DMS153 treated with DMSO at 0.1 percent for 48 hours (cell line): ENCODE measurements at regions not wholly inside any gene's neighbourhood (a gene's known extent, or its start where the extent isn't known, plus 50 kb on each side); places are given as distances from the start of the nearest gene placed in this dataset.

Source experiments
- DNase-seq: peaks from one replicate; lab custom pipeline; 2025; ENCODE audit not compliant: unreplicated experiment; lab: John Stamatoyannopoulos, UW

DNA sequence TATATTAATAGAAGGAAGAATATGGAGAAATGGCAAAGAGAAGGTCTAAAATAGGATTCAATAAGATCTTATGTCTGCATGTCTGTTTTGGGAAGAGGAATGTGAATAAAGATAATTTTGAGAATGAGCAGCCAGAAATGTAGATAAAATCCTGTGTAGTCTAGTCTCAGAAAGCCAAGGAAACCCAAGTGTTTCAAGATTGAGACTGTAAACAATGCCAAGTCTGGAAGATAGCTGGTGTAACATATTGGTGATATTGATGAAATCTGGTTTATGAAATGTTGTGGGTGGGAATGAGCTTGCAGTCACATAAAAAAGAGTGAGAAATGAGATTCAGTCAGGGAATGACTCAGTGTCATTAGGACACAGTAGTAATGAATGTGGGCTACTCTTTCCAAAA is 1180.3 kb upstream of the PCDH20 start:
- no peak for DNase-seq

DNA sequence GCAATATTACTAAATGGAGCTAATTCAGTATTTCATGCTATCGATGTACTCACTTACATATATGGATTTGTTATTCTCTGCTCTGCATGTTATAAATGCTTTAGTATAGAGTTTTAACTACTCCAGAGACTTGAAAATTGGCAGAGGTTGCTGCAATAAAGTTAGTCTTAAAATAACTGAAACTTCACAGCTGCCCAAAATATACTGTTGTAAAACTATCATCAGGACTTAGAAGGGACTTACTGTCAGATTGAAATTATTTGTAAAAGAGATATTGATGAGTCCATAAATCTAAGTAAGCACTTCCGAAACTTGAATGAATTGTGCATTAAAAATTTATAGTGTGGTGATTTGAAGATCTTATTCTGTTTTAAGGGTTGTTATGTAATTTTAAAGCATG is 1178.2 kb upstream of the PCDH20 start:
- no peak for DNase-seq

DNA sequence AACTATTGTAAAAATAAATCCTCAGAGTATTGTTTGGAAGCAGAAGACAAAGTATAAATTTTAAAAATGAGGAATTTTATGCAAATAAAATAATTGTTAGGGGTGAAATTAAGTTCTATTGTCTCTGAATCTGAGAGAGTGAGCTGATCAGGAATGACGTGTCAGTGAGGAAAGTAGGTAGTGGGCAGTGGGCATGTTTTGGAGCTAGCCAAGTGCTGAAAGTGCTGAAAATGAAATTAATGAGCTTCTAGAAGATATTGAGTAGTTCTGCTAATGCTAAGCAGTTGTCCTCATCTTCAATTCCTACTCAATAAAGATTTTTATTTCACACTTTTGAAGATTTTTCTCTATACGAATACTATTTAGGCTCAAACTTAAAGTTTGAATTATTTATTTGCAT is 1167.8 kb upstream of the PCDH20 start:
- no peak for DNase-seq

DNA sequence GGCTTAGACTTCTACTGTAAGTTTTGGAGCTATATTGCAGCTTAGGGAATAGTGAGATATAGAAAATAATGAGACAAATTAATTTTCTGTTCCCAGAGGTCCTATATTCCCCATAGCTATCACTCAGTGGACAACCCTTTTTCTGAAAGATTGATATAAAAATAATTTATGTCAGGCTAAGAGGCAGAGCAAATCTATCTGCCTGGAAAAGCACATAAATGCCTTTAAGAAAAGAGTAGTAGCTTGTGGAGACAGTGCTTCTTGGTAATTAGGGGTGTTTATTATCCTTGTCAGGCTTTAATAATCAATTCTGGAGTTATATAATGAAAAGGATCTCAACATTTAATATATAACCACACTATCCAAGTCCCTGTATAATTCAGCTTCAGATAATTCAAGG is 1162.8 kb upstream of the PCDH20 start:
- no peak for DNase-seq

DNA sequence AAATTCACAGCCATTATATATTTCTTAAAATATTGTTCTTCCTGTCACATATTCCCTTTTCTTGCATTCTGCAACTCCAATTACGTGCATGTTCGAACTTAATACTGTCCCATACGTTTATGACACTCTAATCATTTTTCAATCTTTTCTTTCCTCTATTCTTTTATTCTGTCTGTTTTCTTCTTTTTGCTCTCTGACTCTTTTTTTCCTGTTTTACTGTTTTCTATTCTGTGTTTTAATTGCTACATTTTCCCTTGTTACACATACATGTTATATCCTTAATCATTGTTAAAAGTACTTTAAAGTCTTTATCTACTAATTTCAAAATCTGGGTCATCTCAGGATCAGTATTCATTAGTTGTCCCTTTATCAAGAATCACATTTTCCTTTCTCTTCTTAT is 1149.1 kb upstream of the PCDH20 start:
- no peak for DNase-seq

DNA sequence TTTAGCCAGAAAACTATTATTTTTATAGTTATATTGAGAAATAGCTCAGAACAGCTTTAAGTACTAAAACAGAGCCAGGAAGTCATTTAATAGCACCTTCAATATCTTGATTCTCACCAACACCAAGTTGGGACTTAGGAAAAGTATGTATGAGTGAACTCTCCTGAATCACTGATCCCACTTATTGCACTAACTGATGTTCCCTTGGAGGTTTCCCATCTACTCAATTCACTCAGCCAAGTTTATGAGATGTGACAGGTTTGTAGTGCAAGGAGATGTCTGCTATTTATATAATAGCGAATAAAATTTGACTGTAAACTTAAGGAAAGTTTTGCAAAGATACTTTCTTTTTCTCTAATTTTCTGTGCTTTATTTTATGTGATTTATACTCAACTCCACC is 1147.6 kb upstream of the PCDH20 start:
- no peak for DNase-seq

DNA sequence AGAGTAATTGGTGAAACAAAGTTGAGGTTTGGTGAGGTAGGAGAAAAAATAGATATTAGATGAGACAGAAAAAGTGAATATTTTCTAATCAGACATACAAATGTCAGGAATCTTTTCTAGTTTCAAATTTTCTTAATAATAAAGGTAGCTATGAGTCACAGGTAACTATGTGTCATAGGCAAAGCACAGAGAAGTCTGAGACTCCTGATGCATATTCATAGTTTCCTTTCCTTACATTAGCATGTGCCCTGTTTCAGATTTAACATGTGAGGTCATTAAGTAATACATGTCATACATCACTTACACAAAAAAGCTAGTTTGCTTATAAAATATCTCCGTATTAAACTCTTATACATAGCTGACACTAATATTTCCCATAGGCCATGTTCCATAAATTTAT is 1141.3 kb upstream of the PCDH20 start:
- DNase-seq: no peak

DNA sequence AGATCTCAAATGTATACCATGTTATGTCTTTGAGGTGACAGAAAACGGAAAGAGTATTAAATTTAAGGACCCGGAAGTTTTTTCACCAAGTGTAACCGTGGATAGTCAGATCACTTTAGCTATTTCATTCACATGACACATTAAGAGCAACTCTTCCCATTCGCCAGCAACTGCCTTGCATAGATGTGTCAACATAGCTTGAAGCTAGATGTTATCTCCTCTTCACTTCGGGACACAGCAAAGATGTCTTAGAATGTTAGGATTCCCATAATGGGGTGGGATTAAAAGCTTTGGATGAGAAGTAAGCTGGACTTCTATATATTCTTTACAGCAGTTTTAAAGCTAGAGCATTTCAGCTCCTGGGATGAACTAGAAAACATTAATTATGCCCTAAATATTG is 1135.9 kb upstream of the PCDH20 start:
- no peak for DNase-seq

DNA sequence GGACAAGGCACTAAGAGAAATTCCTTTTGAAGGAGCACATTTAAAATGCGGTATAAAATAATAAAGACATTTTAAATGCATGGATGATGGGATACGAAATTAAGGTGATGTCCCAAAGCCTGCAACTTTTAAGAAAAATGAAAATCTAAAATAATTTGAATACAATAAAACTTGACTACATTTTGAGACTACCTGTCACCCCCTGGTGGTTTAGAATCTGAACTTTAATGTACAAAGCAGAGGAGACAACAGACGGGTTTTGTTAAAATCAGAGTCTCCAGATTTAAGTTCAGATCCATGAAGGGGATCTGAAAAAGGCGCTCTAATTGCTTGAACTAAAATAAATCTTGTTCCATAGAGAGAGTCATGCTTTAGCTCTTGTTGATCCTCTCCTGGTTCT is 1129.3 kb upstream of the PCDH20 start:
- DNase-seq: no peak

DNA sequence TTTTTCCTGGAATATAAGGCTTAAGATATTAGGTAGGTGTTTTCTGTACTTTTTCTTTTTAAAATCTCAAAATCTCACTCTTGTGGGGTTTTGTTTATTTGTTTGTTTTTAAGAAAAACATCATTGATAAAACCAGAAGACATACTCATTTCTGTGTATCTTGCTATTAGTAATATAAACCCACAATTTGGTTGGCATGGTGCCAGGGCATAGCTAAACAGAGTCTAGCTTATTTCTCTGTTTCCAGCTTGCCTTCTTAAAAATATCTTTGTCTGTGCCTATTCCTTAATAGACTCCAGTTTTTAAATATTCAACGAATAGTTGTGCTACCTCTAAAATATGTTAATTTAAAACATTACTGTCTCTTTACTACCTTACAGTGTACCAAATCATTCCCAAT is 1121.9 kb upstream of the PCDH20 start:
- DNase-seq: no peak

DNA sequence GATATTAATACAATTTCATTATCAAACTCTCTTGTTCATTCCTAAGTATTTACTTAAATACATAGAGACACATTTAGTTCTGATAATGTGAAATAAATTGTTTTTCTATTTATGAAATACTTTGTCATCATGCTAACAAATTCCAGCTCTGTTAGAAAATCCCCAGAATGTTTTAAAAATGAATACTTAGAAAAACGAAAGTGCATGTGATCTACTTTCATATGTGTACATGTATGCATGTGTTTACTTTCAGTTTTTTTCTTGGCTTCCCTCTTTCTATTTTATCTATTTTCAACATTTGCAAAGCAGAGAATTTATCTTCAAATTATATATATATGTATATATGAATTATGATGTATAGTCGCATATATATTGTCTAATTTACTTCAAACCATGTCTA is 1110.0 kb upstream of the PCDH20 start:
- no peak for DNase-seq

DNA sequence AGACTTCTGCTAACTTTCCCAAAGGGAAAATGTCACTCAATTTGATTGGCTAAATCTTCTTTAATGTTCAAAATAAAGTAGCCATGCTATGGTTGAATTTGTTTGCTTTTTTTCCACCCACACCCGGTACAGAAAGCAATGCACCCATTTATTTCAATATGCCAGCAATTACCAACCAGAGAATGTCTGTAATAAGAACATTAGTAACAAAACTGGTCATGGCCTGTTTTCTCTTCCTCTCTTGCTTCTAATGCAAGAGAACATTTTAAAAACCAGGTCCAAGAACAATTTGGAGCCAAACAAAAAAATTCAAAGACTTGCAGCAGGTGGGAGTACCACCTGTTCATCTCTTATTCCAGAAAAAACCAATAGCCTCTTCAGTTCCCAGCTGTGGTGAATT is 1108.8 kb upstream of the PCDH20 start:
- peak; percentile 76 for DNase-seq

DNA sequence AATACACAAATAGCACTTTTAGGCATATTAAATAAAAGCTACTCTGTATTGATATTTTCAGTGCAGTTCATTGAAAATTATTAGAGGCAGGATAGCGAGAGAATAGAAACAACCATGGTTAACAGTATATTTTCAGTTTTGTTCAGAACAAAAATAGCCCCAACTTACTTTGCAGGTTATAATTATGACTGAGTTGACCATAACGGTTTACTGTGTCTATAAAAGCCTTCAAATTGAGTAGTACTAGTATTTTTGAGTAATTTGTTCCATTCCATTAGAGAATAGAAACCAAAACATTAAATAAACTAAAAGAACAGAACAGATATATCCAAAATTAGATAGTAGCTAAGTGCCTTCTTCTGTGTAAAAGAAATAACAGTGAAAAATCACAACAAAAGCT is 1108.4 kb upstream of the PCDH20 start:
- DNase-seq: no peak

DNA sequence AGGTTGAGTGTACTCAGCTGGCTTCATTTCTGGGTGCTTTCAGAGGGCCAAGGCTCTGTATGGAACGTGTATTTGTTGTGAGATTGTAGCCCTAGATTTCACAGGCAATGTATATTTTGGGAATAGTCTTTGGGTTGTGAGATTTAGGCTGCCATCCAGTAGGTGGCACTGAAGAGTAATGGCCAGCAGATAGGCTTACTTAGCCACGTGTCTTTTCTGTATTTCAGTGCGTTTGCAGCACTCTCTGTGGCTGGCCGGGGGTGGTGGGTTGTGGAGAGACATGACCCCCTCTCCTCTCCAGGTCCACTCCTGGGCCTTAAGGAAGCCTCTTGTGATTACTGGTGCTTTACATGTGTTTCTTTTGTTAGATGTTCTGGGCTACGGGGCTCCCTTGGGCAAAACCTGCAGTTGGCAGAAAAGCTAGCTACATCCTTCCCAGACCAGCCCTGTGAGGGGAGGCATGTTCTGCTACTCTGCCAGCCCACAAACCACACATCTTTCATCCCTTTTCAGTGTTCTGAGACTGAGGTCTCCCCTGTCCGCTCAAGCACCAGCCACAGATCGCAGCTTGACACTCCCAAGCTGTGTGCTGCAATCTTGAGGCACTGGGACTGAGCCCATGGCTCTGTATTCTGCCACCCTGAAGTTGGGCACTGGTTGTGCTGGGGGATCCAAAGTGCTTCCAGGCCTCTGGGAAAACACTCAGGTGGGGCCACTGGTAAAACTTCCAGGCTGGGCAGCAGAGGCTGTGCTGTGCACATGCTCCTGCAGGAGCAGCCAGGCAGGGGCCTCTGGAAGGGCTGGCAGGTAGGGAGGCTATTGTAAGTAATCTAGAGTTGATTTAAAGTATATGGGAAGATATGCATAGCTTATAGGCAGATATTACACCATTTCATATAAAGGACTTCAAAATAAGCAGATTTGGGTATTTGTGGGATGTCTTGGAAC is 1096.8 kb upstream of the PCDH20 start:
- no peak for DNase-seq

DNA sequence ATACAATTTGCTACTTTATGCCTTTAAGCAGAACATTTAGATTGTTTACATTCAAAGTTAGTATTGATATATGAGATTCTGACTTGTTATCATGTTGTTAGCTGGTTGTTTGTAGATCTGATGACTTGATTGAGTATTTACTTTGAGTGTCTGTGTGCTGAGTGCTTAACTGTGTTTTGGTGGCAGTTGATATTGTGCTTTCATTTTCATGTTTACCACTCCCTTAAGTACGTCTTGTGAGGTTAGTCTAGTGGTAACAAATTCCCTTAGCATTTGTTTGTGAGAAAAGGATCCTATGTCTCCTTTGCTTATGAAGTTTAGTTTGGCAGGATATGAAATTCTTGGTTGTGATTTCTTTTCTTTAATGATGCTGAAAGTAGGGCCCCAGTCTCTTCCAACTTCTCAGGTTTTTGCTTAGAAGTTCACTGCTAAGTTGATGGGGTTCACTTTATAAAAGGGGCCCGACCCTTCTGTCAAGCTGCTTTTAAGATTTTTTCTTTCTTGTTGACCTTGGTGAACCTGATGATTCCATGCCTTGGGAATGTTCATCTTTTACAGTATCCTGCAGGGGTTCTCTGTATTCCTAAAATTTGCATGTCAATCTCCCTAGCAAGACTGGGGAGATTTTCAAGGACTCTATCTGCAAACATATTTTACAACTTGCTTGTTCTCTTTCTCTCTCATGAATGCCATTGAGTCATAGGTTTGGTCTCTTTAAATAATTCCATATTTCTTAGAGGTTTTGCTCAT is 1095.4 kb upstream of the PCDH20 start:
- DNase-seq: no peak

DNA sequence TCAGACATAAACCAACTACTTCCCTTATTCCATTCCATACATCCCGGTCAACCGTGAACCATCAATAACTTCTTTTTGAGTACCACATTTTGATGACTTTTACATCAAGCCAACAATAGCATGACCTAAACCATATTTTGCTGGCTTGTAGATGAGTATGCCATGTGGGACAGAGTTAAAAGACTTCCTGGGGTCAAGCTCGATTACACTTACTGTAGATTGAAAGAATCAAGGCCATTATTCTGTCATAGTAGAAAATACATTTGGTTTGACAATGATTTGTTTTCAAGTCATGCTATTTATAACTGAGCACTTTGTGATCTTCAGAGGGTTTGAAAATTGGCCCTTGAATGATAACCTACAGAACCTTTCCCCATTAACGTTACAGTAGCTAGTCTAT is 1086.9 kb upstream of the PCDH20 start:
- DNase-seq: no peak

DNA sequence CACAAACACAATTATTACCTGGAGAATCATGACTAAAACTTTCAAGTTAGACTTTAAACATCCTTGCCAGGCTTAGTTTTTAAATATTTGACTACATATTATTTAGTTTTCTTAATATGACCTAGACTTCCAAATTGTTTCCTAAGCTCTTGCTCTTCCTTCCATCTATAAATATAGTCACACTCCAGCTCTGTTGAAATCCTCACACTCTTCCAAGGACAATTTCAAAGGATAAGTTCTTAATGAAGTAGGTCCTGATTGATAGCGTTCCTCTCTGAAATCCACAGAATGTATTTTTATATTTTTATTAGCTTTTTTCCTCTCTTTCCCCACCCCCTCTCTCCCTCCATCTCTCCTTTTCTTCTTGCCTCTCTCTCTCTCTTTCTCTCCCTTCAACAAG is 1074.1 kb upstream of the PCDH20 start:
- DNase-seq: no peak

DNA sequence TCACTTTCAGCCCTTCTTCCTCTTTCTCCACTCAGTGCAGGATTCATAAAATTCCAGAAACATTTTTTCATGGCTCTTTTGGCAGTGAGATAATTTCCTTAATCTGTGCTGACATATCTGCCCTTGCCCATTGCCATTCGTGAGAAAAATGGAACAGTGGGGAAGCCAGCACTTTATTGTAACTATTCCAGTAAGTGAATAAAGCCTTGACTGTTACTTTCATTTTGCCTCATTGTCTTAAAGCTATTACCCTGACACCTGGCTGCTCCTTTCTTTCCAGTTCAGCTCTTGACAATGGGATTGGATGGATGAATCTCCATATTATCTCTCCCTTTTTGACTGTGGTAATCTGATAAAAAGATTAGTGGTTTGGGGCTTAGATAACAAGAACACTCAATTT is 1068.1 kb upstream of the PCDH20 start:
- no peak for DNase-seq

DNA sequence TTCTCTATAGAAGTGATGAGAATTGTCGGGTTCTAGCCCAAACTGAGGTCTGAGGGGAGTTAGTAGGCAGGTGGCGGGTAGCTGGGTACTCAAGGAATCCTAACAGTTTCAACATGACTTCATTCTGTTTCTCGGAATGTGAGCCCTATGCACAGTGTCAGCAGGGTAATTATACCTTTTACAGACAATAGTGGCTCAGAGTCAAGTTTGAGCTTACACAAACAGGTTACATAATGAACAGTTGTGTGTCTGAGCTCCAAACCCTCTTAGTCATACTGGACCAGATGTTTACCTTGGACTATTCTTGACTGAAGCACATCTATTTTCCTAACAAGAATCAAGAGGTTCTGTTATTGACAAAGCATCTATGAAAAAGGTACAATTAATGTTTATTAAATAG is 1066.7 kb upstream of the PCDH20 start:
- DNase-seq: no peak

DNA sequence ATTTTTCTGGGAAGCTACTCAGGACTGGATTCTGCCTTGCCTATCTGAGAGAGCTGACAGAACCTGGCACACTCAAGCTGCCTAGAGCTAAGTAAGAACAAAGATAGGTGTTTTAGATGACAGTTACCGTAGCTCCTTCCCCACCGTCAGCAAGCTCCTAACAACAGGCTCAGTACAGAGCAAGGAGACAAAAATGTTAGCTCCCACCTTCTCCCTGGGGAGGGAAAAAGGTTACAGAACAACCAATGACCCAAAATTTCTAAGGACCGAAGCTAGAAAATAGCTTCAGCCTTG is 1058.2 kb upstream of the PCDH20 start:
- DNase-seq: no peak

DNA sequence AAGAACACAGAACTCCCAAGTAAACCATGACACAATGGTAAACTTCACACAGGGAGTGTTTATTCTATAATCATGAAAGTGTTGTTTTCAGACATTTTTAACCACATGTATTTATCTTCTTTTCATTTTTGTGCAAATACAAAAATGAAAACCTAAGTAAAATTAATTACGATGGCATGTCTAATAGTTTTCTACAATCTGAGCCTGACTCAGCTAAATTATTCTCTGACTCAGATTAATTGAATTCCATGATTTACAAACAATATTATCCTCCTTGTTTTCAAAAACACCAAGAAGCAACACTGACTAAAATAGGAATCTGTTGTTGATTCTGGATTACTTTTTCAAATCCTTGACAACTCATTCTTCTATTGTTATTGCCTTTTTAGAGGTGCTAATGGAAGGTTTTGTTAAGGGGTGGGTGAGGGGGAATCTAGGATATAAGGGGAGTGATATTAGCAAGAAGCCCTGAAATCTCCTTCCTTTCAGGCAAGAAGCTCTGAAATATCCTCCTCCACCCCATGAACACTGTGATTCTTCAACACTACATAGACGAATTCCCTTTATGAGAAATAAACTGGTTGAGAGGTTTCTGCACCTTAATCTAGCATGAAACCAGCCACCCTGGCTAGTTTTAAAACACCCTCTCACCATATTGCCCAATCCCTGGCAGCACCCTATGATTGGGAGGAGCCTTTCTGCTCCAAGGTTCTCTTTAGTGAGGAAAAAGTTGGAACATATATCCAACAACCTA is 1057.7 kb upstream of the PCDH20 start:
- DNase-seq: no peak

DNA sequence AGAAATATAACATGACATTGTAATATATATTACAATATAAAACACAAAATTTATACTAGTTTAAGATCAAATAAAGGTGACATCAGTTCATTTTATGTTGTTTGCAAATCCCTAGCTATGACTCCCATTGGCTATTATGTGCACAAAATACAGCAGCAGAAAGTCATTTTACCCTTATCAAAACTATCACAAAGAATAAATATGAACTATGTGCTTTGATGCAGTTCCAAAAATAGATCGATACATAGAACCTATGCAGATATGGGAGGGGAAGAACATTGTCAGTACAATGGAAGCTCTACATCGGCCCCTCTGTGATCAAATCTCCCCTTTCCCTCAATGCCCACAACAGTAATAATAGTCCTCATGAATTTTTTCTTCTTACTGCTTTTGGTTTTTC is 1038.1 kb upstream of the PCDH20 start:
- no peak for DNase-seq
